ENCODE measurements at regions not wholly inside any gene's neighbourhood (a gene's known extent, or its start where the extent isn't known, plus 50 kb on each side); places are given as distances from the start of the nearest gene placed in this dataset.
"Not testable (repeated sequence)": the region's sequence is repeated elsewhere in the genome, so short reads cannot be mapped to it uniquely, and the experiment has no call there.

GRCh38 chr2:87353408-87353807 lies 331.8 kb upstream of the PLGLB1 start:
- TF ChIP-seq POLR2A (IDR thresholded peaks at IDR 0.05; ENCODE audit: low read length); CTCF (IDR thresholded peaks at IDR 0.05): not testable (repeated sequence)
